Activated T-helper 17 cell treated with anti-CD3 and anti-CD28 coated beads, Interleukin-2, amount 50 U/mL, for 72 hours (primary cell): ENCODE measurements at regions not wholly inside any gene's neighbourhood (a gene's known extent, or its start where the extent isn't known, plus 50 kb on each side); places are given as distances from the start of the nearest gene placed in this dataset.

ENCODE experiments used
- ATAC-seq: fragments of 150-1000 bp; cut with Tn5 transposase; replicated peaks from 2 replicates; pipeline ENCODE4 v1.10.0; 2021; ENCODE audit warnings: mild to moderate bottlenecking, moderate library complexity
- H3K27ac Mint-ChIP-seq: one replicate; pipeline ENCODE4 v1.8.0; 2022; ENCODE audit warnings: mixed read lengths
- H3K27me3 Mint-ChIP-seq: one replicate; pipeline ENCODE4 v1.8.0; 2022; ENCODE audit warnings: mixed read lengths
- H3K36me3 Mint-ChIP-seq: one replicate; pipeline ENCODE4 v1.8.0; 2022; ENCODE audit warnings: low read depth, mild to moderate bottlenecking, mixed read lengths
- H3K4me1 Mint-ChIP-seq: one replicate; pipeline ENCODE4 v1.8.0; 2022; ENCODE audit warnings: mixed read lengths
- H3K4me3 Mint-ChIP-seq: one replicate; pipeline ENCODE4 v1.8.0; 2022; ENCODE audit warnings: mild to moderate bottlenecking, mixed read lengths
- H3K9me3 Mint-ChIP-seq: one replicate; pipeline ENCODE4 v1.8.0; 2022; ENCODE audit warnings: mixed read lengths

- no peak for ATAC-seq
- H3K27me3 Mint-ChIP-seq: peaks cover 8% of the 10 kb centered on the region
- H3K4me3 Mint-ChIP-seq: no peak overlapping the region
- no peaks in the 10 kb centered on the region for H3K36me3 Mint-ChIP-seq
- H3K9me3 Mint-ChIP-seq: no peaks in the 10 kb centered on the region
- H3K4me1 Mint-ChIP-seq: no peaks in the 10 kb centered on the region
- no peak overlapping the region for H3K27ac Mint-ChIP-seq
Measured at GRCh38 chr5:130985776-130986175, 179.3 kb downstream of the HINT1 start.

GRCh38 chr5:130981663-130982062 is 183.4 kb downstream of the HINT1 start:
- Mint-ChIP-seq H3K27me3 (peaks cover 19% of the 10 kb centered on the region), H3K27ac (no peak overlapping the region), H3K4me1 (no peaks in the 10 kb centered on the region), H3K36me3 (no peaks in the 10 kb centered on the region), H3K9me3 (peaks cover 4% of the 10 kb centered on the region), H3K4me3 (no peak overlapping the region)
- no peak for ATAC-seq

- no peaks in the 10 kb centered on the region for H3K4me1 Mint-ChIP-seq
- H3K27me3 Mint-ChIP-seq: peaks cover 19% of the 10 kb centered on the region
- peaks cover 4% of the 10 kb centered on the region for H3K9me3 Mint-ChIP-seq
- no peak overlapping the region for H3K27ac Mint-ChIP-seq
- ATAC-seq: no peak
- no peaks in the 10 kb centered on the region for H3K36me3 Mint-ChIP-seq
- no peak overlapping the region for H3K4me3 Mint-ChIP-seq
Measured at GRCh38 chr5:130978475-130978874, 186.6 kb downstream of the HINT1 start.

GRCh38 chr5:130976493-130976892 is 188.6 kb downstream of the HINT1 start:
- no peaks in the 10 kb centered on the region for H3K4me1 Mint-ChIP-seq
- peaks cover 16% of the 10 kb centered on the region for H3K27me3 Mint-ChIP-seq
- no peak for ATAC-seq
- no peak overlapping the region for H3K4me3 Mint-ChIP-seq
- no peaks in the 10 kb centered on the region for H3K36me3 Mint-ChIP-seq
- no peak overlapping the region for H3K27ac Mint-ChIP-seq
- peaks cover 4% of the 10 kb centered on the region for H3K9me3 Mint-ChIP-seq

GRCh38 chr5:130975847-130976246 is 189.2 kb downstream of the HINT1 start:
- Mint-ChIP-seq H3K4me1 (no peaks in the 10 kb centered on the region), H3K27me3 (peaks cover 14% of the 10 kb centered on the region), H3K27ac (no peak overlapping the region), H3K4me3 (no peak overlapping the region), H3K36me3 (no peaks in the 10 kb centered on the region), H3K9me3 (peaks cover 4% of the 10 kb centered on the region)
- ATAC-seq: no peak

- no peak for ATAC-seq
- peaks cover 4% of the 10 kb centered on the region for H3K9me3 Mint-ChIP-seq
- no peaks in the 10 kb centered on the region for H3K4me1 Mint-ChIP-seq
- H3K27ac Mint-ChIP-seq: no peak overlapping the region
- H3K27me3 Mint-ChIP-seq: peaks cover 14% of the 10 kb centered on the region
- no peaks in the 10 kb centered on the region for H3K36me3 Mint-ChIP-seq
- H3K4me3 Mint-ChIP-seq: no peak overlapping the region
Measured at GRCh38 chr5:130975299-130975698, 189.8 kb downstream of the HINT1 start.

- ATAC-seq: no peak
- Mint-ChIP-seq H3K36me3 (no peaks in the 10 kb centered on the region), H3K4me1 (no peaks in the 10 kb centered on the region), H3K4me3 (no peak overlapping the region), H3K27me3 (peaks cover 6% of the 10 kb centered on the region), H3K9me3 (no peaks in the 10 kb centered on the region), H3K27ac (no peak overlapping the region)
Measured at GRCh38 chr5:130974021-130974683, 190.9 kb downstream of the HINT1 start.

- ATAC-seq: no peak
- Mint-ChIP-seq H3K4me3 (no peak overlapping the region), H3K27ac (no peak overlapping the region), H3K27me3 (no peaks in the 10 kb centered on the region), H3K36me3 (no peaks in the 10 kb centered on the region), H3K4me1 (no peaks in the 10 kb centered on the region), H3K9me3 (peaks cover 6% of the 10 kb centered on the region)
Measured at GRCh38 chr5:130966990-130967525, 198.0 kb downstream of the HINT1 start.

- no peak overlapping the region for H3K27ac Mint-ChIP-seq
Measured at GRCh38 chr5:130965920-130966319, 199.1 kb downstream of the HINT1 start.

GRCh38 chr5:130965360-130965759 is 199.7 kb downstream of the HINT1 start:
- Mint-ChIP-seq H3K4me1 (no peaks in the 10 kb centered on the region), H3K36me3 (no peaks in the 10 kb centered on the region), H3K9me3 (peaks cover 6% of the 10 kb centered on the region), H3K27ac (no peak overlapping the region), H3K27me3 (no peaks in the 10 kb centered on the region), H3K4me3 (no peak overlapping the region)
- ATAC-seq: no peak

More at GRCh38 chr5:130965920-130966319, 199.1 kb downstream of the HINT1 start:
- ATAC-seq: no peak
- no peaks in the 10 kb centered on the region for H3K36me3 Mint-ChIP-seq
- peaks cover 6% of the 10 kb centered on the region for H3K9me3 Mint-ChIP-seq
- H3K4me3 Mint-ChIP-seq: no peak overlapping the region
- H3K4me1 Mint-ChIP-seq: no peaks in the 10 kb centered on the region
- no peaks in the 10 kb centered on the region for H3K27me3 Mint-ChIP-seq

- H3K4me1 Mint-ChIP-seq: no peaks in the 10 kb centered on the region
- H3K9me3 Mint-ChIP-seq: peaks cover 6% of the 10 kb centered on the region
- no peak overlapping the region for H3K4me3 Mint-ChIP-seq
- H3K27ac Mint-ChIP-seq: no peak overlapping the region
- H3K27me3 Mint-ChIP-seq: no peaks in the 10 kb centered on the region
- no peaks in the 10 kb centered on the region for H3K36me3 Mint-ChIP-seq
- ATAC-seq: no peak
Measured at GRCh38 chr5:130964231-130965202, 200.5 kb downstream of the HINT1 start.

- Mint-ChIP-seq H3K36me3 (no peaks in the 10 kb centered on the region), H3K27me3 (no peaks in the 10 kb centered on the region), H3K9me3 (peaks cover 6% of the 10 kb centered on the region), H3K4me3 (no peak overlapping the region), H3K4me1 (no peaks in the 10 kb centered on the region), H3K27ac (no peak overlapping the region)
- ATAC-seq: no peak
Measured at GRCh38 chr5:130963798-130964197, 201.3 kb downstream of the HINT1 start.

GRCh38 chr5:130957151-130957550 is 207.9 kb downstream of the HINT1 start:
- peaks cover 5% of the 10 kb centered on the region for H3K9me3 Mint-ChIP-seq
- no peak overlapping the region for H3K27ac Mint-ChIP-seq
- no peaks in the 10 kb centered on the region for H3K36me3 Mint-ChIP-seq
- no peak for ATAC-seq
- H3K4me3 Mint-ChIP-seq: no peak overlapping the region
- no peaks in the 10 kb centered on the region for H3K4me1 Mint-ChIP-seq
- H3K27me3 Mint-ChIP-seq: no peaks in the 10 kb centered on the region

- no peak for ATAC-seq
- Mint-ChIP-seq H3K4me1 (no peaks in the 10 kb centered on the region), H3K4me3 (no peak overlapping the region), H3K27me3 (no peaks in the 10 kb centered on the region), H3K9me3 (peaks cover 4% of the 10 kb centered on the region), H3K36me3 (no peaks in the 10 kb centered on the region), H3K27ac (no peak overlapping the region)
Measured at GRCh38 chr5:130955041-130955440, 210.0 kb downstream of the HINT1 start.

- Mint-ChIP-seq H3K9me3 (peaks cover 4% of the 10 kb centered on the region), H3K4me1 (no peaks in the 10 kb centered on the region), H3K4me3 (no peak overlapping the region), H3K27me3 (no peaks in the 10 kb centered on the region), H3K27ac (no peak overlapping the region), H3K36me3 (no peaks in the 10 kb centered on the region)
- ATAC-seq: no peak
Measured at GRCh38 chr5:130954336-130954735, 210.7 kb downstream of the HINT1 start.
